ENCODE measurements at regions not wholly inside any gene's neighbourhood (a gene's known extent, or its start where the extent isn't known, plus 50 kb on each side); places are given as distances from the start of the nearest gene placed in this dataset.

GRCh38 chr4:18250564-18250963 is 229.0 kb upstream of the LCORL start:
- no peaks in the 10 kb centered on the region for H3K9me3 ChIP-seq
- TF ChIP-seq CTCF (IDR thresholded peaks at IDR 0.05 in 8 of 11, conservative IDR thresholded peaks at IDR 0.05 in 3 of 11): no peak
- TF ChIP-seq POLR2AphosphoS5 (IDR thresholded peaks at IDR 0.05): no peak
- TF ChIP-seq POLR2A (IDR thresholded peaks at IDR 0.05): no peak
- intact Hi-C loops (cut with DNase I; ENCODE audit: low total_unique reads): no loop called here
- H3K27me3 ChIP-seq (replicated peaks in 1 of 7): no peaks in the 10 kb centered on the region
- no peak for DNase-seq
- H3K36me3 ChIP-seq: no peaks in the 10 kb centered on the region
- no peak overlapping the region for H3K27ac ChIP-seq
- no peaks in the 10 kb centered on the region for H3K4me1 ChIP-seq
- H3K4me3 ChIP-seq: no peak overlapping the region

GRCh38 chr4:18248611-18249010 is 227.1 kb upstream of the LCORL start:
- Histone ChIP-seq H3K36me3 (no peaks in the 10 kb centered on the region), H3K9me3 (no peaks in the 10 kb centered on the region), H3K4me1 (no peaks in the 10 kb centered on the region), H3K27ac (no peak overlapping the region), H3K4me3 (no peak overlapping the region), H3K27me3 (replicated peaks in 1 of 7) (no peaks in the 10 kb centered on the region)
- 81 to 92% (median 85%) methylated on average over 2 of the region's 2 CpGs for WGBS, 5 donors
- TF ChIP-seq POLR2AphosphoS5 (IDR thresholded peaks at IDR 0.05) (no peak), CTCF (IDR thresholded peaks at IDR 0.05 in 8 of 11, conservative IDR thresholded peaks at IDR 0.05 in 3 of 11) (no peak), POLR2A (IDR thresholded peaks at IDR 0.05) (no peak)
- intact Hi-C loops (cut with DNase I; ENCODE audit: low total_unique reads): no loop called here
- DNase-seq: no peak

- H3K36me3 ChIP-seq: no peaks in the 10 kb centered on the region
- no peak for TF ChIP-seq CTCF (IDR thresholded peaks at IDR 0.05 in 8 of 11, conservative IDR thresholded peaks at IDR 0.05 in 3 of 11)
- no peak for TF ChIP-seq POLR2AphosphoS5 (IDR thresholded peaks at IDR 0.05)
- TF ChIP-seq POLR2A (IDR thresholded peaks at IDR 0.05): no peak
- no peaks in the 10 kb centered on the region for H3K4me1 ChIP-seq
- WGBS, 5 donors: 54 to 71% (median 68%) methylated on average over 4 of the region's 4 CpGs
- no peak overlapping the region for H3K4me3 ChIP-seq
- DNase-seq: no peak
- intact Hi-C loops (cut with DNase I; ENCODE audit: low total_unique reads): no loop called here
- no peaks in the 10 kb centered on the region for H3K9me3 ChIP-seq
- no peaks in the 10 kb centered on the region for H3K27me3 ChIP-seq (replicated peaks in 1 of 7)
- H3K27ac ChIP-seq: no peak overlapping the region
Observed at GRCh38 chr4:18247189-18247588, 225.6 kb upstream of the LCORL start.

GRCh38 chr4:18242919-18243693 is 221.6 kb upstream of the LCORL start:
- Histone ChIP-seq H3K9me3 (no peaks in the 10 kb centered on the region), H3K27me3 (replicated peaks in 1 of 7) (no peaks in the 10 kb centered on the region), H3K4me3 (no peak overlapping the region), H3K36me3 (no peaks in the 10 kb centered on the region), H3K27ac (no peak overlapping the region), H3K4me1 (no peaks in the 10 kb centered on the region)
- 67 to 76% (median 68%) methylated on average over 5 of the region's 5 CpGs for WGBS, 5 donors
- TF ChIP-seq POLR2AphosphoS5 (IDR thresholded peaks at IDR 0.05): no peak
- no peak for TF ChIP-seq CTCF (IDR thresholded peaks at IDR 0.05 in 8 of 11, conservative IDR thresholded peaks at IDR 0.05 in 3 of 11)
- TF ChIP-seq POLR2A (IDR thresholded peaks at IDR 0.05): no peak
- DNase-seq: no peak
- intact Hi-C loops (cut with DNase I; ENCODE audit: low total_unique reads): no loop called here
